T-helper 9 cell (primary cell): ENCODE measurements at regions not wholly inside any gene's neighbourhood (a gene's known extent, or its start where the extent isn't known, plus 50 kb on each side); places are given as distances from the start of the nearest gene placed in this dataset.

ENCODE experiments used
- DNase-seq: peaks from one replicate; pipeline ENCODE4 v3.0.0-alpha.2; 2020

GRCh38 chr6:166008441-166009369, 158.9 kb downstream of the TBXT start:
- DNase-seq = no peak

- DNase-seq = no peak
These were observed 160.0 kb downstream of the TBXT start for GRCh38 chr6:166007349-166008263.

GRCh38 chr6:166006900-166007301, 160.8 kb downstream of the TBXT start:
- no peak for DNase-seq

- no peak for DNase-seq
These were observed 161.4 kb downstream of the TBXT start for GRCh38 chr6:166005944-166006899.

GRCh38 chr6:166005401-166005943, 162.2 kb downstream of the TBXT start:
- no peak for DNase-seq

- DNase-seq = no peak
These were observed 162.8 kb downstream of the TBXT start for GRCh38 chr6:166004876-166005275.

- no peak for DNase-seq
These were observed 163.2 kb downstream of the TBXT start for GRCh38 chr6:166004471-166004870.

- DNase-seq = no peak
These were observed 164.1 kb downstream of the TBXT start for GRCh38 chr6:166003569-166003968.

GRCh38 chr6:166001359-166001758, 166.3 kb downstream of the TBXT start:
- no peak for DNase-seq

GRCh38 chr6:165999279-165999678, 168.4 kb downstream of the TBXT start:
- DNase-seq = no peak

GRCh38 chr6:165998072-165998471, 169.6 kb downstream of the TBXT start:
- no peak for DNase-seq

GRCh38 chr6:165991341-165991740, 176.3 kb downstream of the TBXT start:
- DNase-seq = no peak

GRCh38 chr6:165990216-165990615, 177.4 kb downstream of the TBXT start:
- no peak for DNase-seq

GRCh38 chr6:165988757-165989456, 178.7 kb downstream of the TBXT start:
- no peak for DNase-seq

- no peak for DNase-seq
These were observed 179.3 kb downstream of the TBXT start for GRCh38 chr6:165988302-165988756.

GRCh38 chr6:165987483-165988301, 180.0 kb downstream of the TBXT start:
- DNase-seq = no peak

- DNase-seq = no peak
These were observed 180.7 kb downstream of the TBXT start for GRCh38 chr6:165986914-165987482.

- no peak for DNase-seq
These were observed 181.2 kb downstream of the TBXT start for GRCh38 chr6:165986311-165986913.

GRCh38 chr6:165985806-165986299, 181.8 kb downstream of the TBXT start:
- DNase-seq = no peak
